Neural cell (in vitro differentiated cells): ENCODE measurements at regions not wholly inside any gene's neighbourhood (a gene's known extent, or its start where the extent isn't known, plus 50 kb on each side); places are given as distances from the start of the nearest gene placed in this dataset.

Source experiments
- H2AFZ ChIP-seq: fragments of 200-600, 300-800 bp; sonication (generic), shearing (Covaris generic); 2 replicates; pipeline ENCODE4 v1.6.0; 2014; ENCODE audit warnings: low read depth, mild to moderate bottlenecking, antibody characterized with exemption, low read length, moderate library complexity
- H3F3A ChIP-seq: fragments of 200-600 bp; shearing (Covaris generic); 2 replicates; pipeline ENCODE4 v1.6.1; 2016; ENCODE audit warnings: mild to moderate bottlenecking, moderate library complexity, mixed read lengths, antibody characterized with exemption, low read length; ENCODE audit not compliant: insufficient read depth, poor library complexity, severe bottlenecking
- H3K27ac ChIP-seq: fragments of 200-600, 300-800 bp; sonication (generic), shearing (Covaris generic); 2 replicates; pipeline ENCODE4 v1.5.1; 2014; ENCODE audit warnings: mild to moderate bottlenecking, low read length, moderate library complexity
- H3K27me3 ChIP-seq: fragments of 300-800, 200-600 bp; sonication (generic), shearing (Covaris generic); 2 replicates; pipeline ENCODE4 v1.6.0; 2014; ENCODE audit warnings: mild to moderate bottlenecking, low read depth, low read length, moderate library complexity; ENCODE audit not compliant: insufficient read depth
- H3K36me3 ChIP-seq: fragments of 300-800, 200-600 bp; sonication (generic), shearing (Covaris generic); 2 replicates; pipeline ENCODE4 v1.5.1; 2014; ENCODE audit warnings: mild to moderate bottlenecking, antibody characterized with exemption, low read length, moderate library complexity; ENCODE audit not compliant: insufficient read depth
- H3K4me2 ChIP-seq: fragments of 300-800, 200-600 bp; sonication (generic), shearing (Covaris generic); 2 replicates; pipeline ENCODE4 v1.6.0; 2014; ENCODE audit warnings: mild to moderate bottlenecking, low read length
- H3K4me3 ChIP-seq: fragments of 300-800, 200-600 bp; sonication (generic), shearing (Covaris generic); 2 replicates; pipeline ENCODE4 v1.5.1; 2014; ENCODE audit warnings: mild to moderate bottlenecking, low read length, moderate library complexity
- H3K79me2 ChIP-seq: fragments of 200-600 bp; shearing (Covaris generic); replicated peaks from 2 replicates; pipeline ENCODE4 v1.6.0; 2014; ENCODE audit warnings: mild to moderate bottlenecking, low read length, moderate library complexity; ENCODE audit not compliant: insufficient read depth
- H3K9ac ChIP-seq: fragments of 300-800, 200-600 bp; sonication (generic), shearing (Covaris generic); 2 replicates; pipeline ENCODE4 v1.6.1; 2016; ENCODE audit warnings: mild to moderate bottlenecking, low read length, mixed read lengths
- H3K9me2 ChIP-seq: fragments of 200-600 bp; shearing (Covaris generic); 2 replicates; pipeline ENCODE4 v1.6.1; 2016; ENCODE audit warnings: mild to moderate bottlenecking, low read length, mixed read lengths; ENCODE audit not compliant: insufficient read depth
- H3K9me3 ChIP-seq: fragments of 200-600, 300-800 bp; sonication (generic), shearing (Covaris generic); 2 replicates; pipeline ENCODE4 v1.6.1; 2016; ENCODE audit warnings: mild to moderate bottlenecking, mixed run types, low read length, moderate library complexity, mixed read lengths
- H4K20me1 ChIP-seq: fragments of 200-600 bp; shearing (Covaris generic); 2 replicates; pipeline ENCODE4 v1.6.1; 2016; ENCODE audit warnings: mild to moderate bottlenecking, mixed run types; ENCODE audit not compliant: insufficient read depth
- CTCF ChIP-seq: fragments of 450-650 bp; IDR thresholded peaks from 2 replicates; pipeline ENCODE4 v1.5.1; 2014; ENCODE audit warnings: antibody characterized with exemption, mild to moderate bottlenecking, moderate library complexity; ENCODE audit not compliant: poor library complexity, severe bottlenecking
- EP300 ChIP-seq: fragments of 450-650 bp; conservative IDR thresholded peaks from 2 replicates; pipeline ENCODE4 v1.6.1; 2014; ENCODE audit warnings: antibody characterized with exemption, mild to moderate bottlenecking, moderate library complexity; ENCODE audit not compliant: poor library complexity, severe bottlenecking
- EZH2 ChIP-seq: fragments of 200-600, 300-800 bp; shearing (Covaris generic), sonication (generic); IDR thresholded peaks from 2 replicates; pipeline ENCODE4 v1.6.1; 2014; ENCODE audit warnings: antibody characterized with exemption, low read length, borderline replicate concordance, mild to moderate bottlenecking; ENCODE audit not compliant: insufficient read depth, poor library complexity, severe bottlenecking
- MXI1 ChIP-seq: fragments of 450-650 bp; conservative IDR thresholded peaks from 2 replicates; pipeline ENCODE4 v1.6.1; 2014; ENCODE audit warnings: antibody characterized with exemption, mild to moderate bottlenecking; ENCODE audit not compliant: poor library complexity, severe bottlenecking
- POLR2AphosphoS5 ChIP-seq: IDR thresholded peaks from 2 replicates; pipeline ENCODE4 v1.6.1; 2012
- RAD21 ChIP-seq: fragments of 450-650 bp; conservative IDR thresholded peaks from 2 replicates; pipeline ENCODE4 v1.6.1; 2014; ENCODE audit warnings: antibody characterized with exemption, mild to moderate bottlenecking, moderate library complexity
- REST ChIP-seq: IDR thresholded peaks from 2 replicates; pipeline ENCODE4 v1.6.1; 2012; ENCODE audit warnings: borderline replicate concordance
- SMC3 ChIP-seq: fragments of 450-650 bp; conservative IDR thresholded peaks from 2 replicates; pipeline ENCODE4 v1.6.1; 2014; ENCODE audit warnings: antibody characterized with exemption, mild to moderate bottlenecking, moderate library complexity; ENCODE audit not compliant: poor library complexity
- TAF1 ChIP-seq: IDR thresholded peaks from 2 replicates; pipeline ENCODE4 v1.6.1; 2012; ENCODE audit warnings: low read depth

- H3K4me2 ChIP-seq: no peak overlapping the region
These were observed 373.6 kb downstream of the MBD2 start for GRCh38 chr18:53850902-53851301.

GRCh38 chr18:53843763-53844162 lies 380.7 kb downstream of the MBD2 start:
- Histone ChIP-seq H3K4me3 (no peak overlapping the region), H2AFZ (no peak overlapping the region), H3K36me3 (no peaks in the 10 kb centered on the region)
- TF ChIP-seq TAF1 (no peak), EZH2 (no peak), REST (no peak), CTCF (no peak), SMC3 (no peak), RAD21 (no peak), EP300 (no peak), POLR2AphosphoS5 (no peak)

More at GRCh38 chr18:53850902-53851301, 373.6 kb downstream of the MBD2 start:
- Histone ChIP-seq H3K9ac (no peak overlapping the region), H3K36me3 (no peaks in the 10 kb centered on the region), H3F3A (no peaks in the 10 kb centered on the region), H3K27me3 (no peaks in the 10 kb centered on the region), H3K9me2 (no peaks in the 10 kb centered on the region), H4K20me1 (no peaks in the 10 kb centered on the region), H3K79me2 (no peaks in the 10 kb centered on the region), H3K9me3 (no peaks in the 10 kb centered on the region), H3K27ac (no peak overlapping the region), H3K4me3 (no peak overlapping the region), H2AFZ (no peak overlapping the region)
- no peak for TF ChIP-seq MXI1
- no peak for TF ChIP-seq CTCF
- no peak for TF ChIP-seq REST
- no peak for TF ChIP-seq SMC3
- no peak for TF ChIP-seq TAF1
- no peak for TF ChIP-seq RAD21

More at GRCh38 chr18:53843763-53844162, 380.7 kb downstream of the MBD2 start:
- no peaks in the 10 kb centered on the region for H3K27me3 ChIP-seq
- no peak overlapping the region for H3K4me2 ChIP-seq
- no peaks in the 10 kb centered on the region for H4K20me1 ChIP-seq
- no peak overlapping the region for H3K27ac ChIP-seq
- no peaks in the 10 kb centered on the region for H3K9me2 ChIP-seq
- no peak overlapping the region for H3K9ac ChIP-seq
- H3K9me3 ChIP-seq: no peaks in the 10 kb centered on the region
- H3F3A ChIP-seq: no peaks in the 10 kb centered on the region
- H3K79me2 ChIP-seq: no peaks in the 10 kb centered on the region
